ENCODE measurements at regions not wholly inside any gene's neighbourhood (a gene's known extent, or its start where the extent isn't known, plus 50 kb on each side); places are given as distances from the start of the nearest gene placed in this dataset.

- H2AFZ ChIP-seq (ENCODE audit: low read length), result no peak overlapping the region
- no peak overlapping the region for H3K9ac ChIP-seq (ENCODE audit: low read length)
- no peaks in the 10 kb centered on the region for H3K9me2 ChIP-seq (ENCODE audit: low read depth, low read length)
- H3K79me2 ChIP-seq (ENCODE audit: insufficient read depth, low read length), result no peaks in the 10 kb centered on the region
- no peak overlapping the region for H3K4me2 ChIP-seq (ENCODE audit: low read length)
- H3K4me3 ChIP-seq (ENCODE audit: low read depth, low read length, poor library complexity, severe bottlenecking), result no peak overlapping the region
- H3K27me3 ChIP-seq (ENCODE audit: insufficient read depth, low read length), result peaks cover 3% of the 10 kb centered on the region
- H3K4me1 ChIP-seq (ENCODE audit: insufficient read depth, low read length, severe bottlenecking), result no peaks in the 10 kb centered on the region
- no peaks in the 10 kb centered on the region for H3K36me3 ChIP-seq (ENCODE audit: insufficient read depth, low read length)
- no peaks in the 10 kb centered on the region for H4K20me1 ChIP-seq (ENCODE audit: insufficient read depth, low read length)
- no peaks in the 10 kb centered on the region for H3F3A ChIP-seq (ENCODE audit: insufficient read depth, low read length)
- H3K27ac ChIP-seq (ENCODE audit: low read depth, low read length, poor library complexity, severe bottlenecking), result no peak overlapping the region
- no peak for TF ChIP-seq EZH2 (IDR thresholded peaks at IDR 0.05; ENCODE audit: borderline replicate concordance, low read length)
- TF ChIP-seq CTCF (IDR thresholded peaks at IDR 0.05; ENCODE audit: low read length), result no peak
- 0 out of 2 replicates have a peak, but pooled peaks cover 2% of the 10 kb centered on the region for H3K9me3 ChIP-seq (ENCODE audit: low read length)
These were observed 75.8 kb upstream of the ZNF469 start for GRCh38 chr16:88306860-88307545.

- 0 out of 2 replicates have a peak, but pooled peaks cover 2% of the 10 kb centered on the region for H3K9me3 ChIP-seq (ENCODE audit: low read length)
- H4K20me1 ChIP-seq (ENCODE audit: insufficient read depth, low read length), result no peaks in the 10 kb centered on the region
- H3F3A ChIP-seq (ENCODE audit: insufficient read depth, low read length), result no peaks in the 10 kb centered on the region
- H3K4me3 ChIP-seq (ENCODE audit: low read depth, low read length, poor library complexity, severe bottlenecking), result no peak overlapping the region
- no peaks in the 10 kb centered on the region for H3K9me2 ChIP-seq (ENCODE audit: low read depth, low read length)
- H3K27me3 ChIP-seq (ENCODE audit: insufficient read depth, low read length), result peaks cover 3% of the 10 kb centered on the region
- no peak overlapping the region for H3K4me2 ChIP-seq (ENCODE audit: low read length)
- H3K79me2 ChIP-seq (ENCODE audit: insufficient read depth, low read length), result no peaks in the 10 kb centered on the region
- H3K4me1 ChIP-seq (ENCODE audit: insufficient read depth, low read length, severe bottlenecking), result no peaks in the 10 kb centered on the region
- no peak overlapping the region for H2AFZ ChIP-seq (ENCODE audit: low read length)
- TF ChIP-seq EZH2 (IDR thresholded peaks at IDR 0.05; ENCODE audit: borderline replicate concordance, low read length) (no peak), CTCF (IDR thresholded peaks at IDR 0.05; ENCODE audit: low read length) (no peak)
- no peak overlapping the region for H3K9ac ChIP-seq (ENCODE audit: low read length)
- no peaks in the 10 kb centered on the region for H3K36me3 ChIP-seq (ENCODE audit: insufficient read depth, low read length)
- no peak overlapping the region for H3K27ac ChIP-seq (ENCODE audit: low read depth, low read length, poor library complexity, severe bottlenecking)
These were observed 74.2 kb upstream of the ZNF469 start for GRCh38 chr16:88308441-88309173.

GRCh38 chr16:88309174-88309907, 73.4 kb upstream of the ZNF469 start:
- H4K20me1 ChIP-seq (ENCODE audit: insufficient read depth, low read length), result no peaks in the 10 kb centered on the region
- no peak overlapping the region for H3K27ac ChIP-seq (ENCODE audit: low read depth, low read length, poor library complexity, severe bottlenecking)
- no peak for TF ChIP-seq CTCF (IDR thresholded peaks at IDR 0.05; ENCODE audit: low read length)
- no peak for TF ChIP-seq EZH2 (IDR thresholded peaks at IDR 0.05; ENCODE audit: borderline replicate concordance, low read length)
- no peak overlapping the region for H3K9ac ChIP-seq (ENCODE audit: low read length)
- 0 out of 2 replicates have a peak, but pooled peaks cover 2% of the 10 kb centered on the region for H3K9me3 ChIP-seq (ENCODE audit: low read length)
- H3K36me3 ChIP-seq (ENCODE audit: insufficient read depth, low read length), result no peaks in the 10 kb centered on the region
- H3F3A ChIP-seq (ENCODE audit: insufficient read depth, low read length), result no peaks in the 10 kb centered on the region
- H3K27me3 ChIP-seq (ENCODE audit: insufficient read depth, low read length), result peaks cover 3% of the 10 kb centered on the region
- no peak overlapping the region for H3K4me3 ChIP-seq (ENCODE audit: low read depth, low read length, poor library complexity, severe bottlenecking)
- H3K9me2 ChIP-seq (ENCODE audit: low read depth, low read length), result no peaks in the 10 kb centered on the region
- no peaks in the 10 kb centered on the region for H3K79me2 ChIP-seq (ENCODE audit: insufficient read depth, low read length)
- H3K4me1 ChIP-seq (ENCODE audit: insufficient read depth, low read length, severe bottlenecking), result no peaks in the 10 kb centered on the region
- no peak overlapping the region for H3K4me2 ChIP-seq (ENCODE audit: low read length)
- no peak overlapping the region for H2AFZ ChIP-seq (ENCODE audit: low read length)

Data from OCI-LY1 (cell line).